SK-N-MC (cell line): ENCODE measurements at regions not wholly inside any gene's neighbourhood (a gene's known extent, or its start where the extent isn't known, plus 50 kb on each side); places are given as distances from the start of the nearest gene placed in this dataset.

Experiments used
- EZH2 ChIP-seq: fragments of 200-600 bp; sonication (generic); IDR thresholded peaks from one replicate; pipeline ENCODE4 v1.6.1; 2017; ENCODE audit warnings: antibody characterized with exemption
- POLR2AphosphoS5 ChIP-seq: IDR thresholded peaks from 2 replicates; pipeline ENCODE4 v1.6.1; 2012; ENCODE audit warnings: mild to moderate bottlenecking, low read depth, low read length, borderline replicate concordance

GRCh38 chr18:38007026-38007425 is 441.4 kb upstream of the CELF4 start:
- TF ChIP-seq POLR2AphosphoS5: no peak
- TF ChIP-seq EZH2: no peak
